PC-9 (cell line): ENCODE measurements at regions not wholly inside any gene's neighbourhood (a gene's known extent, or its start where the extent isn't known, plus 50 kb on each side); places are given as distances from the start of the nearest gene placed in this dataset.

Experiments used
- BruUV-seq: library from RNA; stranded (reverse); fragments of 400-500 nt; replicated peaks from 2 replicates; lab custom pipeline; 2021; lab: Mats Ljungman, UMichigan
- CTCF ChIA-PET: fragments of 300-600 bp; sonication (Branson Sonifier 250); formaldehyde crosslinking; loops from one replicate; lab custom pipeline; 2022; ENCODE audit warnings: antibody characterized with exemption; lab: Charles Lee
- POLR2A ChIA-PET: fragments of 300-600 bp; sonication (Branson Sonifier 250); formaldehyde crosslinking; loops from one replicate; lab custom pipeline; 2022; ENCODE audit warnings: antibody characterized with exemption; ENCODE audit not compliant: unreplicated experiment; lab: Charles Lee
- DNase-seq, 2 experiments: peaks; one replicate each; pipeline versions ENCODE4 v3.0.0 to v3.0.0-alpha.2; 2015 to 2022; ENCODE audit warnings: mixed read lengths in 1 of 2
- H2AFZ ChIP-seq: fragments of 200-600 bp; sonication (generic); 2 replicates; pipeline ENCODE4 v1.8.1; 2017; ENCODE audit warnings: antibody characterized with exemption
- H3F3A ChIP-seq: fragments of 200-600 bp; sonication (generic); 2 replicates; pipeline ENCODE4 v1.8.1; 2017; ENCODE audit warnings: antibody characterized with exemption, mild to moderate bottlenecking, low read depth; ENCODE audit not compliant: insufficient read depth
- H3K27ac ChIP-seq: fragments of 200-600 bp; sonication (generic); 2 replicates; pipeline ENCODE4 v1.6.1; 2016; ENCODE audit warnings: mixed run types
- H3K27me3 ChIP-seq: fragments of 200-600 bp; sonication (generic); 2 replicates; pipeline ENCODE4 v1.6.1; 2016; ENCODE audit warnings: low read depth, mixed run types; ENCODE audit not compliant: insufficient read depth
- H3K36me3 ChIP-seq: fragments of 200-600 bp; sonication (generic); 2 replicates; pipeline ENCODE4 v1.6.1; 2016; ENCODE audit warnings: low read depth, mixed run types
- H3K4me1 ChIP-seq: fragments of 200-600 bp; sonication (generic); replicated peaks from 2 replicates; pipeline ENCODE4 v1.6.1; 2016; ENCODE audit warnings: mixed run types; ENCODE audit not compliant: insufficient read depth
- H3K4me2 ChIP-seq: fragments of 200-600 bp; sonication (generic); 2 replicates; pipeline ENCODE4 v1.6.1; 2017; ENCODE audit warnings: mixed run types
- H3K4me3 ChIP-seq: fragments of 200-600 bp; sonication (generic); 2 replicates; pipeline ENCODE4 v1.6.1; 2016; ENCODE audit warnings: mixed run types
- H3K79me2 ChIP-seq: fragments of 200-600 bp; sonication (generic); 2 replicates; pipeline ENCODE4 v1.6.1; 2017; ENCODE audit warnings: low read depth, mixed run types
- H3K9me2 ChIP-seq: fragments of 200-600 bp; sonication (generic); 2 replicates; pipeline ENCODE4 v1.8.1; 2017; ENCODE audit warnings: mild to moderate bottlenecking; ENCODE audit not compliant: insufficient read depth
- H3K9me3 ChIP-seq: fragments of 200-600 bp; sonication (generic); 2 replicates; pipeline ENCODE4 v1.8.1; 2016; ENCODE audit warnings: low read depth; ENCODE audit not compliant: insufficient read depth
- H4K20me1 ChIP-seq: fragments of 200-600 bp; sonication (generic); 2 replicates; pipeline ENCODE4 v1.8.1; 2017; ENCODE audit not compliant: insufficient read depth
- EZH2 ChIP-seq: fragments of 200-600 bp; sonication (generic); IDR thresholded peaks from 2 replicates; pipeline ENCODE4 v1.8.0; 2017; ENCODE audit warnings: antibody characterized with exemption, low read depth
- intact Hi-C: fragments of 100-400 bp; cut with micrococcal nuclease; formaldehyde crosslinking; loops from one replicate; pipeline ENCODE4 v1.10.0; 2022; ENCODE audit not compliant: unreplicated experiment
- TF ChIP-seq, protein P1 (sequence below): fragments of 200-600 bp; sonication (generic); conservative IDR thresholded peaks from 2 replicates; pipeline ENCODE4 v1.6.1; 2017; ENCODE audit warnings: mixed run types, antibody characterized with exemption, mild to moderate bottlenecking, moderate library complexity

GRCh38 chr16:73515616-73516015 lies 467.7 kb upstream of the ZFHX3 start:
- H3K79me2 ChIP-seq: no peaks in the 10 kb centered on the region
- H3K9me3 ChIP-seq: no peaks in the 10 kb centered on the region
- H3F3A ChIP-seq: no peaks in the 10 kb centered on the region
- no peaks in the 10 kb centered on the region for H4K20me1 ChIP-seq
- intact Hi-C loops: no loop called here
- H3K4me3 ChIP-seq: no peak overlapping the region
- H3K27ac ChIP-seq: no peak overlapping the region
- DNase-seq: no peak
- TF ChIP-seq, protein P1, sequence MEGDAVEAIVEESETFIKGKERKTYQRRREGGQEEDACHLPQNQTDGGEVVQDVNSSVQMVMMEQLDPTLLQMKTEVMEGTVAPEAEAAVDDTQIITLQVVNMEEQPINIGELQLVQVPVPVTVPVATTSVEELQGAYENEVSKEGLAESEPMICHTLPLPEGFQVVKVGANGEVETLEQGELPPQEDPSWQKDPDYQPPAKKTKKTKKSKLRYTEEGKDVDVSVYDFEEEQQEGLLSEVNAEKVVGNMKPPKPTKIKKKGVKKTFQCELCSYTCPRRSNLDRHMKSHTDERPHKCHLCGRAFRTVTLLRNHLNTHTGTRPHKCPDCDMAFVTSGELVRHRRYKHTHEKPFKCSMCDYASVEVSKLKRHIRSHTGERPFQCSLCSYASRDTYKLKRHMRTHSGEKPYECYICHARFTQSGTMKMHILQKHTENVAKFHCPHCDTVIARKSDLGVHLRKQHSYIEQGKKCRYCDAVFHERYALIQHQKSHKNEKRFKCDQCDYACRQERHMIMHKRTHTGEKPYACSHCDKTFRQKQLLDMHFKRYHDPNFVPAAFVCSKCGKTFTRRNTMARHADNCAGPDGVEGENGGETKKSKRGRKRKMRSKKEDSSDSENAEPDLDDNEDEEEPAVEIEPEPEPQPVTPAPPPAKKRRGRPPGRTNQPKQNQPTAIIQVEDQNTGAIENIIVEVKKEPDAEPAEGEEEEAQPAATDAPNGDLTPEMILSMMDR: no peak
- no peak for TF ChIP-seq EZH2
- POLR2A ChIA-PET: no interaction called here
- CTCF ChIA-PET: no interaction called here
- no peaks in the 10 kb centered on the region for H3K4me1 ChIP-seq
- H3K4me2 ChIP-seq: no peak overlapping the region
- H2AFZ ChIP-seq: no peak overlapping the region; the same call in 1 of the 2 replicates
- no peaks in the 10 kb centered on the region for H3K36me3 ChIP-seq
- H3K27me3 ChIP-seq: peaks cover 37% of the 10 kb centered on the region
- BruUV-seq: no TSS peak
- no peaks in the 10 kb centered on the region for H3K9me2 ChIP-seq

DNA sequence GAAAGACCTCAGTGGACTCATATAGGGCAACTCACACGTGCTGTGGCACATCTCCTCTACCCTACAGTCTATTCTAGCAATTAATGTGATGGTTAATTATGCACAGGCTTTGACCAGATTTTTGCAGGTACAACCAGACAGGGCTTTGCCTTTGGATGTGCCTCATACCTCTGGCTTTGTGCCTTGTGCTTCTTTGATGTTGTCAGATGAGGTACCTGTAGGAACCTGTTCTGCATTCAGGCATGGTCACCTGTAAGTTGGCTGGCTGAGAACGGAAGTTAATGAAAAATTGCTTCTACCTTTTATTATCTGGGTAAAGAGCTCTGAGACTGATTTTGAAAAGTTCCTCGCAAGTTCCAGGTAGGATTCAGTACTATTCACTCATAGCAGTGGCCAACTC lies 462.9 kb upstream of the ZFHX3 start:
- POLR2A ChIA-PET: no interaction called here
- Histone ChIP-seq H3K9me3 (no peaks in the 10 kb centered on the region), H3K27me3 (peaks cover 22% of the 10 kb centered on the region), H3K4me1 (no peaks in the 10 kb centered on the region), H4K20me1 (no peaks in the 10 kb centered on the region), H3K79me2 (no peaks in the 10 kb centered on the region), H3K4me2 (no peak overlapping the region), H3K9me2 (no peaks in the 10 kb centered on the region), H3F3A (no peaks in the 10 kb centered on the region), H3K4me3 (no peak overlapping the region), H3K27ac (no peak overlapping the region), H3K36me3 (no peaks in the 10 kb centered on the region), H2AFZ (no peak overlapping the region)
- intact Hi-C loops: no loop called here
- CTCF ChIA-PET: no interaction called here
- BruUV-seq: no TSS peak
- DNase-seq: no peak
- TF ChIP-seq EZH2: no peak
- TF ChIP-seq, protein P1: no peak

DNA sequence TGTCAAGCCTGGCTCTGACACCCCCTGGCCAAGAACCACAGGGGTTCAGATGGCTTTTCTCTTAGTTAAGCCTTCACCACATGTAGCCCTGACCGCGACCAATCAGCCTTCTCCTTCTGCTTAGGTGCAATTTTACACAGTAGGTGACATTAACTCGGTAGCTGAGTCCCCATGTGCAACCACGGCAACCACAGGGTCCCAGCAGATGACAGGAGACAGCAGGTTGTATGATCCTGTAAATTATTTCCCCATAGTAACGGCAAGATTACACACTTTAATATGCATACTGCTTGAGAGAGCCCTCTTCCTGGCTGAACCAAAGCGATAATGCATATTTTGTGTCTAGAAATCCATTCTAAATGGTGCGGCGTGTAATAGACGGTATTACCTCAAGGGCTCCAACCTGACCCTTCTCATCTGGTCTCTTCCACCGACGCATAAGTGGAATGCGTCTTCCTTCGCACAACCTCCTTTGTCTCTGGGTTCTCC lies 458.7 kb upstream of the ZFHX3 start:
- CTCF ChIA-PET: no interaction called here
- intact Hi-C loops: no loop called here
- BruUV-seq: no TSS peak

More for the DNA sequence above, 458.7 kb upstream of the ZFHX3 start:
- no peaks in the 10 kb centered on the region for H3K4me1 ChIP-seq
- no peak for DNase-seq
- POLR2A ChIA-PET: no interaction called here
- H3K36me3 ChIP-seq: no peaks in the 10 kb centered on the region
- H3F3A ChIP-seq: no peaks in the 10 kb centered on the region
- H2AFZ ChIP-seq: no peak overlapping the region
- peaks cover 55% of the 10 kb centered on the region for H3K27me3 ChIP-seq
- no peaks in the 10 kb centered on the region for H3K9me3 ChIP-seq
- no peaks in the 10 kb centered on the region for H3K79me2 ChIP-seq
- no peaks in the 10 kb centered on the region for H3K9me2 ChIP-seq
- no peak overlapping the region for H3K4me3 ChIP-seq
- H3K4me2 ChIP-seq: no peak overlapping the region
- no peak overlapping the region for H3K27ac ChIP-seq
- TF ChIP-seq, protein P1: no peak
- no peak for TF ChIP-seq EZH2
- no peaks in the 10 kb centered on the region for H4K20me1 ChIP-seq
